ENCODE measurements at regions not wholly inside any gene's neighbourhood (a gene's known extent, or its start where the extent isn't known, plus 50 kb on each side); places are given as distances from the start of the nearest gene placed in this dataset.

GRCh38 chr3:159486580-159486979 is 502.1 kb upstream of the IL12A start:
- Histone ChIP-seq H3K27me3 (ENCODE audit: insufficient read depth) (no peaks in the 10 kb centered on the region), H3K9me2 (ENCODE audit: insufficient read depth) (no peaks in the 10 kb centered on the region; the same call in 1 of the 2 replicates), H3K36me3 (ENCODE audit: insufficient read depth) (no peaks in the 10 kb centered on the region; the same call in 1 of the 2 replicates), H4K20me1 (replicated peaks; ENCODE audit: insufficient read depth) (no peaks in the 10 kb centered on the region), H3K4me3 (no peak overlapping the region), H3K27ac (ENCODE audit: low read depth) (no peak overlapping the region), H3K79me2 (replicated peaks; ENCODE audit: insufficient read depth) (no peaks in the 10 kb centered on the region), H3K4me1 (ENCODE audit: insufficient read depth) (peaks cover 12% of the 10 kb centered on the region; the same call in 1 of the 2 replicates), H3K4me2 (no peak overlapping the region), H3F3A (replicated peaks; ENCODE audit: low read depth) (no peaks in the 10 kb centered on the region), H2AFZ (no peak overlapping the region; the same call in 1 of the 2 replicates)
- TF ChIP-seq, protein P1, sequence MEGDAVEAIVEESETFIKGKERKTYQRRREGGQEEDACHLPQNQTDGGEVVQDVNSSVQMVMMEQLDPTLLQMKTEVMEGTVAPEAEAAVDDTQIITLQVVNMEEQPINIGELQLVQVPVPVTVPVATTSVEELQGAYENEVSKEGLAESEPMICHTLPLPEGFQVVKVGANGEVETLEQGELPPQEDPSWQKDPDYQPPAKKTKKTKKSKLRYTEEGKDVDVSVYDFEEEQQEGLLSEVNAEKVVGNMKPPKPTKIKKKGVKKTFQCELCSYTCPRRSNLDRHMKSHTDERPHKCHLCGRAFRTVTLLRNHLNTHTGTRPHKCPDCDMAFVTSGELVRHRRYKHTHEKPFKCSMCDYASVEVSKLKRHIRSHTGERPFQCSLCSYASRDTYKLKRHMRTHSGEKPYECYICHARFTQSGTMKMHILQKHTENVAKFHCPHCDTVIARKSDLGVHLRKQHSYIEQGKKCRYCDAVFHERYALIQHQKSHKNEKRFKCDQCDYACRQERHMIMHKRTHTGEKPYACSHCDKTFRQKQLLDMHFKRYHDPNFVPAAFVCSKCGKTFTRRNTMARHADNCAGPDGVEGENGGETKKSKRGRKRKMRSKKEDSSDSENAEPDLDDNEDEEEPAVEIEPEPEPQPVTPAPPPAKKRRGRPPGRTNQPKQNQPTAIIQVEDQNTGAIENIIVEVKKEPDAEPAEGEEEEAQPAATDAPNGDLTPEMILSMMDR (conservative IDR thresholded peaks at IDR 0.05; ENCODE audit: low read depth in 2 of 2): peak; percentile 70 to 80
- no peak for TF ChIP-seq STAT1 (IDR thresholded peaks at IDR 0.05; ENCODE audit: unreplicated experiment)
- H3K9me3 Mint-ChIP-seq: peaks cover 17% of the 10 kb centered on the region
- no peaks in the 10 kb centered on the region for H3K27me3 Mint-ChIP-seq (ENCODE audit: insufficient read depth, low read depth, poor library complexity)
- H3K27ac Mint-ChIP-seq: no peak overlapping the region
- H3K36me3 Mint-ChIP-seq (ENCODE audit: low read depth): peaks cover 17% of the 10 kb centered on the region
- H3K4me3 Mint-ChIP-seq: no peak overlapping the region
- DNase-seq (ENCODE audit: low spot score): peak; percentile 73
- H3K4me1 Mint-ChIP-seq: peaks cover 18% of the 10 kb centered on the region
- ATAC-seq: peak; percentile 87

- Histone ChIP-seq H3K4me2 (no peak overlapping the region), H3F3A (replicated peaks; ENCODE audit: low read depth) (no peaks in the 10 kb centered on the region), H2AFZ (no peak overlapping the region), H3K79me2 (replicated peaks; ENCODE audit: insufficient read depth) (no peaks in the 10 kb centered on the region), H3K9me2 (ENCODE audit: insufficient read depth) (no peaks in the 10 kb centered on the region; the same call in 1 of the 2 replicates), H4K20me1 (replicated peaks; ENCODE audit: insufficient read depth) (no peaks in the 10 kb centered on the region), H3K4me3 (no peak overlapping the region), H3K27me3 (ENCODE audit: insufficient read depth) (no peaks in the 10 kb centered on the region), H3K36me3 (ENCODE audit: insufficient read depth) (no peaks in the 10 kb centered on the region; the same call in 1 of the 2 replicates), H3K4me1 (ENCODE audit: insufficient read depth) (peaks cover 9% of the 10 kb centered on the region; the same call in 1 of the 2 replicates), H3K27ac (ENCODE audit: low read depth) (no peak overlapping the region)
- Mint-ChIP-seq H3K36me3 (ENCODE audit: low read depth) (peaks cover 17% of the 10 kb centered on the region), H3K9me3 (peaks cover 19% of the 10 kb centered on the region), H3K27me3 (ENCODE audit: insufficient read depth, low read depth, poor library complexity) (no peaks in the 10 kb centered on the region), H3K4me1 (peaks cover 11% of the 10 kb centered on the region), H3K27ac (no peak overlapping the region), H3K4me3 (no peak overlapping the region)
- no peak for ATAC-seq
- DNase-seq (ENCODE audit: low spot score): no peak
- TF ChIP-seq ZNF114 (CRISPR knock-in tag; IDR thresholded peaks at IDR 0.05) (no peak), ETS1 (IDR thresholded peaks at IDR 0.05) (no peak), STAT1 (IDR thresholded peaks at IDR 0.05; ENCODE audit: unreplicated experiment) (no peak), ZNF462 (CRISPR knock-in tag; IDR thresholded peaks at IDR 0.05) (no peak), NANOG (IDR thresholded peaks at IDR 0.05; ENCODE audit: borderline replicate concordance) (no peak), POLR2AphosphoS5 (IDR thresholded peaks at IDR 0.05; ENCODE audit: low read depth) (no peak), EZH2phosphoT487 (IDR thresholded peaks at IDR 0.05; ENCODE audit: unreplicated experiment) (no peak)
- TF ChIP-seq, protein P2, sequence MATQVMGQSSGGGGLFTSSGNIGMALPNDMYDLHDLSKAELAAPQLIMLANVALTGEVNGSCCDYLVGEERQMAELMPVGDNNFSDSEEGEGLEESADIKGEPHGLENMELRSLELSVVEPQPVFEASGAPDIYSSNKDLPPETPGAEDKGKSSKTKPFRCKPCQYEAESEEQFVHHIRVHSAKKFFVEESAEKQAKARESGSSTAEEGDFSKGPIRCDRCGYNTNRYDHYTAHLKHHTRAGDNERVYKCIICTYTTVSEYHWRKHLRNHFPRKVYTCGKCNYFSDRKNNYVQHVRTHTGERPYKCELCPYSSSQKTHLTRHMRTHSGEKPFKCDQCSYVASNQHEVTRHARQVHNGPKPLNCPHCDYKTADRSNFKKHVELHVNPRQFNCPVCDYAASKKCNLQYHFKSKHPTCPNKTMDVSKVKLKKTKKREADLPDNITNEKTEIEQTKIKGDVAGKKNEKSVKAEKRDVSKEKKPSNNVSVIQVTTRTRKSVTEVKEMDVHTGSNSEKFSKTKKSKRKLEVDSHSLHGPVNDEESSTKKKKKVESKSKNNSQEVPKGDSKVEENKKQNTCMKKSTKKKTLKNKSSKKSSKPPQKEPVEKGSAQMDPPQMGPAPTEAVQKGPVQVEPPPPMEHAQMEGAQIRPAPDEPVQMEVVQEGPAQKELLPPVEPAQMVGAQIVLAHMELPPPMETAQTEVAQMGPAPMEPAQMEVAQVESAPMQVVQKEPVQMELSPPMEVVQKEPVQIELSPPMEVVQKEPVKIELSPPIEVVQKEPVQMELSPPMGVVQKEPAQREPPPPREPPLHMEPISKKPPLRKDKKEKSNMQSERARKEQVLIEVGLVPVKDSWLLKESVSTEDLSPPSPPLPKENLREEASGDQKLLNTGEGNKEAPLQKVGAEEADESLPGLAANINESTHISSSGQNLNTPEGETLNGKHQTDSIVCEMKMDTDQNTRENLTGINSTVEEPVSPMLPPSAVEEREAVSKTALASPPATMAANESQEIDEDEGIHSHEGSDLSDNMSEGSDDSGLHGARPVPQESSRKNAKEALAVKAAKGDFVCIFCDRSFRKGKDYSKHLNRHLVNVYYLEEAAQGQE (IDR thresholded peaks at IDR 0.05; ENCODE audit: unreplicated experiment): no peak
These were observed 501.3 kb upstream of the IL12A start for GRCh38 chr3:159487304-159487703.
